ENCODE measurements at regions not wholly inside any gene's neighbourhood (a gene's known extent, or its start where the extent isn't known, plus 50 kb on each side); places are given as distances from the start of the nearest gene placed in this dataset.

DNA sequence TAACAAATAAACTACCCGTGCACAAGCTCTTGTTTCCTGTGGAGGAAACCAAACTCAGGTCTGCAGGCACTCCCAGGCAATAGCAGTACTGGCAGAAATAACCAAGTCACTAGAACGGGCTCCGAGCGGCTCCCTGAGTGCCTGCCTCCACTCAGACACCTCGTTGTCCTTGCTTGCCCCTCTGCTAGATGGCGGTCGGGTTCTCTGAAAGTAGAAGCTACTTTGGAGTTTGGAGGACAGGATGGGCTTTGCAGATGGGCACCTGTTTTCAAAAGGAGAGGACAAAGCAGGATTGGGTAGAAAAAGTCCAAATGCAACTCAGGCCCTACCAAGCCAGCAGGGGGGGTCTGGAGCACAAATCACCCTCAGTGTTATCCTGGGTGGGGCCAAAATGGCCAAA is 136.4 kb downstream of the LRRC30 start:
- no peak for DNase-seq (ENCODE audit: low read depth in 1 of 2, low spot score in 2 of 2)
- H3K9me3 ChIP-seq (replicated peaks) = no peaks in the 10 kb centered on the region
- H3K27me3 ChIP-seq (replicated peaks) = 0 out of 2 replicates have a peak, but pooled peaks cover 3% of the 10 kb centered on the region

DNA sequence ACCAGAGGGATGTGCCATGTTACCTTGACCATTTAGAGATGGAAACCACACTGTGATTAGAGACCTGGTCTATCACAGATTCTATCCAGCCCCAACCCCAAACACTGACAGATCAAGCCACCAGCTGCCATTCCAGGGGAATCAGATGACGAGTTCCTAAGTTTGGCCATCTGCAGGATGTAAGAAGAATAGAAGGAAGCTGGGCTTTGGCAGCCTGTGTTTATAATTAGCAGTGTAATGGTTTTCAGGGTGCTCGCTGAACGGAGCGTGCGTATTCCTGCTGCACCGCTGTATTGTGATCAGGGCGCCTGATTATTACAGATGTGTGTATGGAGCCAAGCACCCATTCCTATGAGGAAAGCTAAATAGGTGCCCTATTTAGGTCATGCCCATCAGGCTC is 138.1 kb downstream of the LRRC30 start:
- Histone ChIP-seq H3K9me3 (replicated peaks) (no peaks in the 10 kb centered on the region; the same call in 1 of the 2 replicates), H3K4me3 (no peak overlapping the region), H3K36me3 (no peaks in the 10 kb centered on the region), H3K27ac (no peak overlapping the region), H3K4me1 (replicated peaks) (no peaks in the 10 kb centered on the region), H3K27me3 (replicated peaks) (0 out of 2 replicates have a peak, but pooled peaks cover 3% of the 10 kb centered on the region)
- no peak for DNase-seq (ENCODE audit: low read depth in 1 of 2, low spot score in 2 of 2)

More for the DNA sequence above, 136.4 kb downstream of the LRRC30 start:
- no peak overlapping the region for H3K27ac ChIP-seq
- no peaks in the 10 kb centered on the region for H3K4me1 ChIP-seq (replicated peaks)
- H3K4me3 ChIP-seq = no peak overlapping the region
- H3K36me3 ChIP-seq = no peaks in the 10 kb centered on the region

DNA sequence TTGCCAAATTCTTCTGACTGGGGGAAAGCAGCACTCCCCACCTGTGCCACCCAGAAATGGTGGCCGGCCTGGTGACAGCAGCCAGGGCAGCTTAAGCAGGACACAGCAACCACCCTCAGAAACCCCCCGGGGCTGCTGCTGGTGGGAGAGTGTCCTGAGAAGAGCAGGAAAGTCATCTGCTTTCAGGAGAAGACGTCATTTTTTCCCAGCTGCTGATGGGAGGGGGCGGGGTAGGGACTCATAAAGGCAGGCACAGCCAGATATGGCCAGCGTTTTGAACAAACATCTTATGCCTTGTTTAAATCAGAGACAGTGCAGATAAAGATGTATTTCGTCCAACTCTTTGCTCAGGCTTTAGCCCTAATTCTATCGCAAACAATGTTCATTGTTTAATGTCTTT is 139.5 kb downstream of the LRRC30 start:
- Histone ChIP-seq H3K27ac (no peak overlapping the region), H3K4me3 (no peak overlapping the region), H3K27me3 (replicated peaks) (0 out of 2 replicates have a peak, but pooled peaks cover 3% of the 10 kb centered on the region), H3K36me3 (no peaks in the 10 kb centered on the region), H3K4me1 (replicated peaks) (no peaks in the 10 kb centered on the region), H3K9me3 (replicated peaks) (no peaks in the 10 kb centered on the region; the same call in 1 of the 2 replicates)
- no peak for DNase-seq (ENCODE audit: low read depth in 1 of 2, low spot score in 2 of 2)

DNA sequence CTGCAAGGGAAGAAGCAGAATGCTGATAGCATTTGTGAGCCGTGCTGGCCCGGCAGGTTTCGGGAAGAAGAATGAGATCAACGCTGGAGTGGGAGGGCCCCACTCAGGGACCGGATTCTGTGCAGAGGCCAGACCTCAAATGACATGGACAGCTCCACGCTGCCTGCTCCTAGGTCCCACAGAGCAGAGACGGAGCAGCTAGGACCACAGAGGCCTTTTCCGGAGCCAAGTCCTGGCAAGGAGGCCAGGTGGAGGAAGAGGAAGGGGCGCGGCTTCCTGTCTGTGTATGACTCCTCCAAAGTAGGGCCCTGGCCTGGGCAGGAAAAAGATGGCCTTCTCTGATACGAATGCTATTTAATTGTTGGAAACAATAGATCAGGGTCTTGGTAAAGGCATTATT is 139.9 kb downstream of the LRRC30 start:
- Histone ChIP-seq H3K36me3 (no peaks in the 10 kb centered on the region), H3K27me3 (replicated peaks) (0 out of 2 replicates have a peak, but pooled peaks cover 3% of the 10 kb centered on the region), H3K9me3 (replicated peaks) (no peaks in the 10 kb centered on the region; the same call in 1 of the 2 replicates), H3K27ac (no peak overlapping the region), H3K4me3 (no peak overlapping the region), H3K4me1 (replicated peaks) (no peaks in the 10 kb centered on the region)
- DNase-seq (ENCODE audit: low read depth in 1 of 2, low spot score in 2 of 2) = no peak

DNA sequence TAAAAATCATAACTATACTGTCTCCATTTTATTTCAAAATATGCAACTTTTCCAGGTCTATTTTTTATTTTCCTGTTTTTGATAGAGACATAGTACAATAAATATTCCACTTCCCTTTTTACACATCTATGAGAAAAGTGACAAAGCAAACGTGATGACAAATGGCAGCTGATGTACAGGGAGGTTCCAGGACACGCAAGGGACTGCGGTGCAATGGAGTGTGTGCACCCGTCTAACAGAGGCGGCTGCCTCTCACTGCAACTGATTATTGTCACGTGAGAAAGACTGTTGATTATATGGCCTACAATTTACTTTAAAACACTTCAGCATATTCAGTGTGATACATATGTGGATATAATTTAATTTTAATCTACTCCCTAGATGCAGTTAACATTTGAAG is 142.6 kb downstream of the LRRC30 start:
- no peaks in the 10 kb centered on the region; the same call in 1 of the 2 replicates for H3K9me3 ChIP-seq (replicated peaks)

DNA sequence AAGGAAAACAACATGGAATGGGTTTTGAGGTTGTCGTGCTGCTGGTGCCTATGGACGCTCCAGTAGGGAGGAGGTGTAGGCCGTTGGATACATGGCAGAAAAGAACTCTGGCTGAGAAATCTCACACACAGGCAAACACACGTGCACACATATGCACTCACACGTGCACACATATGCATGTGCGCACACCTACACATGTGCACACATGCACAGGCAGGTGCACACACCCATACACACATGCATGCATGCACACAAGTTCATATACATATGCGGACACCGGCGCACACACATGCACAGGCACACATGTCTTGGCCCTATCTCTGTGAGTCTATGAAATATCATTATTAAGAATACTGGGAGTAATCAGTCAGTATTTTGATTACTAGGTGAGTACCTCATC is 150.4 kb downstream of the LRRC30 start:
- no peak for DNase-seq (ENCODE audit: low read depth in 1 of 2, low spot score in 2 of 2)
- no peaks in the 10 kb centered on the region for H3K9me3 ChIP-seq (replicated peaks)
- no peak overlapping the region for H3K27ac ChIP-seq
- peaks cover 4% of the 10 kb centered on the region; the same call in 1 of the 2 replicates for H3K27me3 ChIP-seq (replicated peaks)
- no peaks in the 10 kb centered on the region for H3K4me1 ChIP-seq (replicated peaks)
- H3K36me3 ChIP-seq = no peaks in the 10 kb centered on the region
- H3K4me3 ChIP-seq = no peak overlapping the region

More for the DNA sequence above, 142.6 kb downstream of the LRRC30 start:
- DNase-seq (ENCODE audit: low read depth in 1 of 2, low spot score in 2 of 2) = no peak
- Histone ChIP-seq H3K36me3 (no peaks in the 10 kb centered on the region), H3K4me3 (no peak overlapping the region), H3K27me3 (replicated peaks) (0 out of 2 replicates have a peak, but pooled peaks cover 2% of the 10 kb centered on the region), H3K27ac (no peak overlapping the region), H3K4me1 (replicated peaks) (no peaks in the 10 kb centered on the region)

DNA sequence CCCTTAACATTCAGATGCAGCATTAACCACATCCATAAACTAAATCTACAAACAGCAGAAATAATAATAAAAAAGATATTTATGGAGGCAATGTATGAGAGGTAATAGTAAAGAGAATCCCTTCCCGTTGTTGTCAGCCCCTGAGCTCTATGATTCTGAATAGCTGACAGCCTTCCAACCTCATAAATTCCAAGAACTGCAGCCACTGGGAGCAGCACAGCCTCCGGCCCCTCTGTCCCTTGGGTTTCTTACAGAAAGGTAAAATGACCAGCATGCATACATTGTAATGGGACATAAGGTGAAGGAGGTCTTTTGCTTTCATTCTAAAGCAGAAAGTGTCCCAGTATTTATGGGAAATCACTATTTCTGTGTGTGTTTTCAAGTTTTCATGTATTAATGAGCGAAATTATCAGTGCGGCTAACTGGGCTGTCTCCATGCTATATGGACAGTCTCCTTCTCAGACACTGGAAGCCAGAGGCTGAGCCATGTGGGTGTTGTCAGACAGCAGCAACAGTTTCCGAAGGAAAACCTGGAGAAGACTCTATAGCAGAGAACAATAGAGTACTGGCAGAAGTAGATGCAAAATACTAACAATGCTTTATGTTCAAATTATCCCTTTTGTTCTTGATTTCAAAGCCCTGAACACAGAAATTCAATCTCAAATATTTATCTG is 151.6 kb downstream of the LRRC30 start:
- H3K9me3 ChIP-seq (replicated peaks) = no peaks in the 10 kb centered on the region
- no peak for DNase-seq (ENCODE audit: low read depth in 1 of 2, low spot score in 2 of 2)
- H3K36me3 ChIP-seq = no peaks in the 10 kb centered on the region
- peaks cover 4% of the 10 kb centered on the region; the same call in 1 of the 2 replicates for H3K27me3 ChIP-seq (replicated peaks)
- H3K4me1 ChIP-seq (replicated peaks) = no peaks in the 10 kb centered on the region
- H3K27ac ChIP-seq = no peak overlapping the region
- no peak overlapping the region for H3K4me3 ChIP-seq

DNA sequence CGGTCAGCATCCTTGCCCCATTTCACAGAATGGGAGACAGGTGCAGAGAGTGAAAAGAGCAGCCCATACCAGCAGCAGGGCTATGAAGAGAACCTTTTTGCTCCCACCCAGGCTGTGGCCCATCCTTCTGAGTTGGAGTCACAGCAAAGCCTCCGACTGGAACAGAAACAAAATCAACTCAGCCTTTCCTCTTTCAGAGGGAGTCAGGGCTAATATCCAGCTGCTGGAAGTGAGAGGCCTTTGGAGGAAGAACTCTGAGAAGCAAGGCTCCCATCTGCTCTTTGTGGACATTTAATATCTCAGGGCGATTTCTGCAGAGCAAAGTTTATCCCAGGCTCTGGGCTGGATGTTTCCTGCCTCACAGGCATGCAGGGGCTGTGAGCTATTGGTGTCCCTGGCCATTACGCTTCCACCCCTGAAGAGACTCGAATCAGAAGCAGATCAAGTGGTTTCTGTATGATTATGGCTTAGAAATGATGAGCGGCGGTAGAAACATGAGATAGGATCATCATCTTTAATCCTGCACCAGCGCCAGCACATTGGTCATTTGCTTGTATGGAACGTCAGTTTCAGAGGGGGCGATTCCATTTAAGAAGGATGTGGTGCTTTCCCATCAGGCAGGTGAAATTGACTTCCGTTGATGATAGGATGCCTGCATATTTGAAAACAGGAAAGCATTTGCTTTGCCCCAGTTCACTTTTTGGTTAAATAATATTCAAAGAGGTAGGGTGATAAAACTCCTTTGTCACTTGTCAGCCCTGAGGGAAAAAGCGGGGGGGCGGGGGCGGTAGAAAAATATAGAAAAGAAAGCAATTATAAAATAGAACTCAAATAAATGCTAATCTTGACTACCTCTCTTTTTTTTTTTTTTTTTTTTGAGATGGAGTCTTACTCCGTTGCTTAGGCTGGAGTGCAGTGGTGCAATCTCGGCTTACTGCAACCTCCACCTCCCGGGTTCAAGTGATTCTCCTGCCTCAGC is 152.4 kb downstream of the LRRC30 start:
- Histone ChIP-seq H3K4me1 (replicated peaks) (no peaks in the 10 kb centered on the region), H3K36me3 (no peaks in the 10 kb centered on the region), H3K27me3 (replicated peaks) (peaks cover 4% of the 10 kb centered on the region; the same call in 1 of the 2 replicates), H3K4me3 (no peak overlapping the region), H3K27ac (no peak overlapping the region), H3K9me3 (replicated peaks) (no peaks in the 10 kb centered on the region)
- DNase-seq (ENCODE audit: low read depth in 1 of 2, low spot score in 2 of 2) = no peak

DNA sequence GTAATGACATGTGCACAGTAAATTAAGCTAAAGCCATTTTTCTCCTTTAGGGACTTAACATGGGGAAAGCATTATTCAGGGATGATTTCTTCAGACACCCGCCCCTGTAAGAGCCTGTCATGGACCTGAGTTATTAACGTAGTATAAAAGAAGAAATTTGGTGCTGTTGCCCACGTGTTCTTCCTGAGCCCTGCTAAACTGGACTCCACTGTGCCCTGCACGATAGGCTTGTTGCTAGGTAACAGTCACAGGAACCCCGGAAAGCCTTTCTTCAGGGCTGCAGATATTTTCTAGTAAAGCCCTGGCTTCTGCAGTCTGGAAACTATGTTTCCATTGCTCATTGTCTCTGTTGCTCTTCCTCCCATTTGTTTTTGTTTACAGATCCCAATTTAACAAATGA is 157.9 kb downstream of the LRRC30 start:
- Histone ChIP-seq H3K4me3 (no peak overlapping the region), H3K4me1 (replicated peaks) (no peaks in the 10 kb centered on the region), H3K9me3 (replicated peaks) (no peaks in the 10 kb centered on the region), H3K27ac (no peak overlapping the region), H3K27me3 (replicated peaks) (peaks cover 18% of the 10 kb centered on the region; the same call in 1 of the 2 replicates), H3K36me3 (no peaks in the 10 kb centered on the region)
- DNase-seq (ENCODE audit: low read depth in 1 of 2, low spot score in 2 of 2) = no peak

DNA sequence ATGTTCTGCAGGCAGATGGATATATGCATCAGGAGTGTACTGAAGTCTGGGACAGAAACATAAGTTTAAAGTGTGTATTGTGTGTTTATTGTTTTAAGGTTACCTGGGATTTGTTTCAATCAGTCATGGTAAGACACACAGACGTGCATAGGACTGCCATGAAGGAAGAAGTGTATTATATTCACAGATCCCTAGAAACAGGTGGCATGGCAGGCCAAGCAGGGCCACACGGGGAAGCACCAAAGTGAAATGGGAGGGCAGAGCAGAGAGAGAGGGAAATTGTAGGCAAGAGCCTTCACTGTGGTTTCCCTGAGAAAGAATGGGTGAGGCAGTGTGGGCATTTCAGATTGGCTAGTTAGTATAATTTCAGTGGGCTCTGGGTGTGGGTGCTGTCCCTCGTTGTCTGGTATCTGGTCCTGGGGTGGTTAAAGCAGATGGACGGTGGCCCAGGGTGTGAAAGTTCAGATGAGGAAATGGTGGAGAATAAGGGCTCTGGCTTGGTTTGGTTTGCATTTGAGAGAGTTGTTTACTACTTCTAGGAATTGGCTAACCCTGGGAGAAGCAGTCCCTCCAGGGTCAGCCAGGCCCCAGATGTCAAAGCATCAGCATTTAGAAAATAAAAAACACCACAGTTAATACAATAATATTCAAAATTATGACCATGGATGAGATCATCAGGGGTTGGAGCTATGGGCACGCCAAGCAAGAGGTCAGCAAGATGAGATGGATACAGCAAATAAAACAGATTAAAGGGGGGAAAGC is 160.0 kb downstream of the LRRC30 start:
- Histone ChIP-seq H3K4me1 (replicated peaks) (no peaks in the 10 kb centered on the region), H3K36me3 (no peaks in the 10 kb centered on the region)

DNA sequence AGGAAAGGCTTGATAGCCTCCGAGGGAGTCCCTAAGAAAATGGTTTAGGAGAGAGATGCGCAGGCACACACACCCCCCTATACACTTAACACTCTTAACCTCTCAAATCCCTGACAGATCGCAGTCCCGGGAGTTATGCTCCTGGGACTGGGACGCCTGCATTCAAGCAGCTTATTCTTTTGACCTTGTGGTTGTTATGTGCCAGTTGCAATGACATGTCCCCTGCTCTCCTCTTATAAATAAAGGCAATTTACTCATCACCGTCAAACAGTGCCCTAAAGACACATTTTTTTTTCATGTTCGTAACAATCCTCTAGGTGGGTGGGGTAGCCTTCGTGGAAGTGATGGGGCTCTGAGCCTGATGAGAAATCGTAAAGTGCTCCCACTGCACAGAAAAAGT is 162.2 kb downstream of the LRRC30 start:
- no peaks in the 10 kb centered on the region for H3K9me3 ChIP-seq (replicated peaks)
- no peaks in the 10 kb centered on the region for H3K36me3 ChIP-seq
- H3K4me3 ChIP-seq = no peak overlapping the region
- no peak overlapping the region for H3K27ac ChIP-seq
- no peak for DNase-seq (ENCODE audit: low read depth in 1 of 2, low spot score in 2 of 2)
- H3K27me3 ChIP-seq (replicated peaks) = peaks cover 26% of the 10 kb centered on the region; the same call in 1 of the 2 replicates
- no peaks in the 10 kb centered on the region for H3K4me1 ChIP-seq (replicated peaks)

More for the DNA sequence above, 160.0 kb downstream of the LRRC30 start:
- H3K27me3 ChIP-seq (replicated peaks) = peaks cover 20% of the 10 kb centered on the region; the same call in 1 of the 2 replicates
- no peak overlapping the region for H3K27ac ChIP-seq
- DNase-seq (ENCODE audit: low read depth in 1 of 2, low spot score in 2 of 2) = no peak
- no peaks in the 10 kb centered on the region for H3K9me3 ChIP-seq (replicated peaks)
- no peak overlapping the region for H3K4me3 ChIP-seq

DNA sequence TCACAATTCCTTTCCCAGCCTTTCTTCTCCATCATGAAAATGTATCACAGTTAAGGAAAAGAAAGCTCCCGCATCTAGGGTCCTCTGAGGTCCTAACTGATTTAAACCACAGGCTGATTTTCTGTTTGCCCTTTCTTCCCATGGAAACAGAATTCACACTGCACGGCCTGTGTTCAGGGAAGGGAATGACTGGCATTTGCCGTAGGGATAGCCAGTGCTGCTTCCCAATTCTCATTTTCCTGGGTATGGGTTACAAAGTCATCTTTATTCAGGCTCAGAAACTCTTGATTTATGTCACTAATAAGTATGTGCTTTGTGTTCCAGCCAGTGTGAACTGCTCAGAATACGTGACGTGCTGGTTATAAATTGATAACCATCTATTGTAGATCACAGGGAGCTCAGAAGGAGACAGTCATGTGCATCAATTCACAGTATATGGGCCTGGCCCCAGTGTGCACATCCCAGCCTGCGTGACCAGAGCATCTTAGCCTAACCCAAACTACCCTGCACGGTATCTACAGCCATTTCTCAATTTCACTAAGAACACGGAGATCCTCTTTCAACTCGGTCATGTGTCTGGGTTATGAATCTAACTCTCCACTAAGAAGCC is 163.3 kb downstream of the LRRC30 start:
- Histone ChIP-seq H3K36me3 (no peaks in the 10 kb centered on the region), H3K9me3 (replicated peaks) (no peaks in the 10 kb centered on the region), H3K4me3 (no peak overlapping the region), H3K4me1 (replicated peaks) (no peaks in the 10 kb centered on the region), H3K27me3 (replicated peaks) (peaks cover 26% of the 10 kb centered on the region; the same call in 1 of the 2 replicates), H3K27ac (no peak overlapping the region)
- DNase-seq (ENCODE audit: low read depth in 1 of 2, low spot score in 2 of 2) = no peak

DNA sequence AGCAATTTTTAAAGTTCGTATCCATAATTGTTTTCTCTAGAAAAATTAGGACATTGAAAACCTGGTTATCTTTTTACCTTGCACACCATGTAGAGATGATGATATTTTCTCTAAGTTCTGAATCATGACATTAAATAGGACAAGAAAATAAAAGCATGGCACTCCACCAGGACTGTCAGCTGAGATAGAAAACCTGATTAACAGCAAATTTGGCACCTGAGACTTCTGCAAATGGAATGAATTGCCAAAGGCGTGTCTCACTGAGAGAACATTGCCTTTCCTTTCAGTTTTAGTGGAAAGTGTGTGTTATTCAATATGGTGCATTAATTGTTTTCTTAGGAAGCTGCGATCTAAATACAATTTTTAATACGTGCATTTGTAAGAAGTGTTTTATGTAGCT is 164.7 kb downstream of the LRRC30 start:
- Histone ChIP-seq H3K4me1 (replicated peaks) (no peaks in the 10 kb centered on the region), H3K27ac (no peak overlapping the region), H3K9me3 (replicated peaks) (no peaks in the 10 kb centered on the region), H3K4me3 (no peak overlapping the region), H3K27me3 (replicated peaks) (peaks cover 18% of the 10 kb centered on the region; the same call in 1 of the 2 replicates), H3K36me3 (no peaks in the 10 kb centered on the region)
- no peak for DNase-seq (ENCODE audit: low read depth in 1 of 2, low spot score in 2 of 2)
